SK-N-SH (cell line): ENCODE measurements at regions not wholly inside any gene's neighbourhood (a gene's known extent, or its start where the extent isn't known, plus 50 kb on each side); places are given as distances from the start of the nearest gene placed in this dataset.

Source experiments
- CTCF ChIP-seq: fragments of 200-600 bp; sonication (generic); IDR thresholded peaks from 2 replicates; pipeline ENCODE4 v1.6.1; 2017; ENCODE audit warnings: antibody characterized with exemption, mild to moderate bottlenecking, moderate library complexity
- EP300 ChIP-seq, 2 experiments: IDR thresholded peaks; 2 replicates each; pipeline versions ENCODE4 v1.4.0 to v1.6.1; 2012; ENCODE audit warnings: borderline replicate concordance in 1 of 2, low read depth in 1 of 2, low read length in 1 of 2
- POLR2AphosphoS5 ChIP-seq: IDR thresholded peaks from 2 replicates; pipeline ENCODE4 v1.6.1; 2012; ENCODE audit warnings: low read depth, low read length
- SIN3A ChIP-seq: IDR thresholded peaks from 2 replicates; pipeline ENCODE4 v1.6.1; 2012; ENCODE audit warnings: low read depth, mild to moderate bottlenecking, low read length, moderate library complexity, borderline replicate concordance
- SMC3 ChIP-seq: IDR thresholded peaks from 2 replicates; pipeline ENCODE4 v1.6.1; 2012; ENCODE audit warnings: low read depth, low read length, improper control_type of control experiment
- TCF12 ChIP-seq: IDR thresholded peaks from 2 replicates; pipeline ENCODE4 v1.4.0; 2012
- TEAD4 ChIP-seq: IDR thresholded peaks from 2 replicates; pipeline ENCODE4 v1.4.0; 2012; ENCODE audit warnings: mild to moderate bottlenecking, borderline replicate concordance; ENCODE audit not compliant: insufficient read depth
- USF2 ChIP-seq: fragments of 150-350 bp; IDR thresholded peaks from 2 replicates; pipeline ENCODE4 v1.6.1; 2017; ENCODE audit warnings: antibody characterized with exemption, low read length, low read depth, borderline replicate concordance
- YY1 ChIP-seq: IDR thresholded peaks from 2 replicates; pipeline ENCODE4 v1.4.0; 2012; ENCODE audit warnings: low read depth, mild to moderate bottlenecking
- ZBTB33 ChIP-seq: IDR thresholded peaks from 2 replicates; pipeline ENCODE4 v1.4.0; 2012; ENCODE audit warnings: low read depth, borderline replicate concordance

GRCh38 chr14:37946819-37947218, 260.9 kb upstream of the SSTR1 start:
- TF ChIP-seq YY1 (no peak), CTCF (no peak), POLR2AphosphoS5 (no peak), SIN3A (no peak), USF2 (no peak), ZBTB33 (no peak), TCF12 (no peak), TEAD4 (no peak), SMC3 (no peak), EP300 (IDR thresholded peaks at IDR 0.05; ENCODE audit: borderline replicate concordance in 1 of 2, low read depth in 1 of 2, low read length in 1 of 2) (no peak)
